ENCODE measurements at regions not wholly inside any gene's neighbourhood (a gene's known extent, or its start where the extent isn't known, plus 50 kb on each side); places are given as distances from the start of the nearest gene placed in this dataset.

DNA sequence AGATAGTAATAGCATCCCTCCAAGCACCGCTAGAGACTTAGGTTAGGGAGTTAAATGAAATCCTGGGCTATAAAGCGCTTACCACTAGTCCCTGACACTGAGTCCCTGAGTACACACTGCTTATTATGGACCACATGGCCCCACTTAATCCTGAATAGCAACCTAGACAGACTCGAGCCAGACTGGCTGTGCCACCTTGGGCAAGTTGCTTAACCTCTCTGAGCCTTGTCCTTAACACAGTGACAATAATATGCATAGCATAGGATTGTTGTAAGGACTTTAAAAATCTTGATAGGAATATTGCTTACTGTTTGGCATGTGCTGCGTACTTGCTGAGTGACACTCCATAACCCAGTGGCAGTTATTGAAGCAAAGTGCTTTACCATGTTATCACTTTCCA lies 125.6 kb upstream of the SASH1 start:
- Mint-ChIP-seq H3K4me1 (peaks cover 5% of the 10 kb centered on the region), H3K9me3 (no peaks in the 10 kb centered on the region), H3K4me3 (no peak overlapping the region), H3K27me3 (ENCODE audit: low read depth) (peaks cover 3% of the 10 kb centered on the region), H3K27ac (no peak overlapping the region), H3K36me3 (ENCODE audit: low read depth) (no peaks in the 10 kb centered on the region)
- TF ChIP-seq, protein P1, sequence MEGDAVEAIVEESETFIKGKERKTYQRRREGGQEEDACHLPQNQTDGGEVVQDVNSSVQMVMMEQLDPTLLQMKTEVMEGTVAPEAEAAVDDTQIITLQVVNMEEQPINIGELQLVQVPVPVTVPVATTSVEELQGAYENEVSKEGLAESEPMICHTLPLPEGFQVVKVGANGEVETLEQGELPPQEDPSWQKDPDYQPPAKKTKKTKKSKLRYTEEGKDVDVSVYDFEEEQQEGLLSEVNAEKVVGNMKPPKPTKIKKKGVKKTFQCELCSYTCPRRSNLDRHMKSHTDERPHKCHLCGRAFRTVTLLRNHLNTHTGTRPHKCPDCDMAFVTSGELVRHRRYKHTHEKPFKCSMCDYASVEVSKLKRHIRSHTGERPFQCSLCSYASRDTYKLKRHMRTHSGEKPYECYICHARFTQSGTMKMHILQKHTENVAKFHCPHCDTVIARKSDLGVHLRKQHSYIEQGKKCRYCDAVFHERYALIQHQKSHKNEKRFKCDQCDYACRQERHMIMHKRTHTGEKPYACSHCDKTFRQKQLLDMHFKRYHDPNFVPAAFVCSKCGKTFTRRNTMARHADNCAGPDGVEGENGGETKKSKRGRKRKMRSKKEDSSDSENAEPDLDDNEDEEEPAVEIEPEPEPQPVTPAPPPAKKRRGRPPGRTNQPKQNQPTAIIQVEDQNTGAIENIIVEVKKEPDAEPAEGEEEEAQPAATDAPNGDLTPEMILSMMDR (IDR thresholded peaks at IDR 0.05; ENCODE audit: unreplicated experiment in 3 of 3) = no peak

DNA sequence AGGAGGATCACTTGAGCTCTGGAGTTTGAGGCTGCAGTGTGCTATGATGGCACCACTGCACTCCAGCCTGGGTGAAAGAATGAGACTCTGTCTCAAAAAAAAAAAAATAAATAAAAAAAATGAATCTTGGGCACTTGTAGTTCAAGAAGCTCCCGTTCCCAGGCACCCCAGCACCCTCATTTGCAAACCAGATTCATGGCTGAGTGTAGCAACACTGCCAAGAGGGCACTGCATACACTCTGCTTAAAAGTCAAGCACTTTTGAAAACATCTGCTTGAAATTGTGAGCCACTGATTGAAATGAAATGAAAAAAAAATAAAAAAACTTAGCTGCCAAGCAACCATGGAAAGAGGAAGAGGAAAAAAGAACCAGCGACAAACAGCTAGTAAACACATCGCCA lies 124.7 kb upstream of the SASH1 start:
- no peak overlapping the region for H3K4me3 Mint-ChIP-seq
- TF ChIP-seq, protein P1 (IDR thresholded peaks at IDR 0.05; ENCODE audit: unreplicated experiment in 3 of 3) = no peak
- peaks cover 3% of the 10 kb centered on the region for H3K27me3 Mint-ChIP-seq (ENCODE audit: low read depth)
- H3K4me1 Mint-ChIP-seq = peaks cover 5% of the 10 kb centered on the region
- no peaks in the 10 kb centered on the region for H3K36me3 Mint-ChIP-seq (ENCODE audit: low read depth)
- H3K27ac Mint-ChIP-seq = no peak overlapping the region
- H3K9me3 Mint-ChIP-seq = no peaks in the 10 kb centered on the region

DNA sequence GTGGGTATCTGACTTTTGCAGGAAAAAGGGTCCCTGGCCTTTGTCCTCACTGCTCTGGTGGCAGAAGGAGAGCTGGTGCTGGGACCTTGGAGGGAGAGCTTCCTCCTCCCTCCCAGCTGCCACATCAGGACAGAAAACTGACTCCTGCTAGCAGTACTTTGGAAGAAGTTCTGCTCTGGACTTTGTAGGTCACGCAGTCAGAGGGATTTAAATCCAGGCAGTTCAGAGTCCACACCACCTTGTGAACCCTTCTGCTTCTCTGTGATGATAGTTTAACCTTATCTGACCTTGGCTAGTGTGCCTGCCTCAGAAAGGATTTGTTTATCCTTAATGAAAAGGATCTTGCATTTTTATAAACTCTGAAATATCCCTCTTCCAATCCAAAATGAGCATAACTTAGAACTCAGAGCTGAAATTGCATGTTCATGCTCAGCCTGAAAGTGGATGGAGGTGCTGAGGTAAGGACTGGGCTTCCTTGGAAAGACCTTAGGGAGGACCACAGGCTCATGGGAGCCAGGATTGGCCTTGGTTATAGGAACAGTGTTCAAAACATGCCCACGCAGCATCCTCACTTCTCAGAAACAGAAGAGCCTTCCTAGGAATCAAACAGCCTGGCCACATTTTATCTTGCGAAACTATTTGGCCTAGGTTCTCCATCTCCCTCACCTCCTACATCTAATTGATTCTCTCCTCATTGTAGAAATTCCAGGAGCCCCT lies 123.9 kb upstream of the SASH1 start:
- Mint-ChIP-seq H3K36me3 (ENCODE audit: low read depth) (no peaks in the 10 kb centered on the region), H3K27ac (no peak overlapping the region), H3K9me3 (no peaks in the 10 kb centered on the region), H3K27me3 (ENCODE audit: low read depth) (peaks cover 3% of the 10 kb centered on the region), H3K4me3 (no peak overlapping the region), H3K4me1 (peaks cover 5% of the 10 kb centered on the region)
- TF ChIP-seq, protein P1 (IDR thresholded peaks at IDR 0.05; ENCODE audit: unreplicated experiment in 3 of 3) = no peak

DNA sequence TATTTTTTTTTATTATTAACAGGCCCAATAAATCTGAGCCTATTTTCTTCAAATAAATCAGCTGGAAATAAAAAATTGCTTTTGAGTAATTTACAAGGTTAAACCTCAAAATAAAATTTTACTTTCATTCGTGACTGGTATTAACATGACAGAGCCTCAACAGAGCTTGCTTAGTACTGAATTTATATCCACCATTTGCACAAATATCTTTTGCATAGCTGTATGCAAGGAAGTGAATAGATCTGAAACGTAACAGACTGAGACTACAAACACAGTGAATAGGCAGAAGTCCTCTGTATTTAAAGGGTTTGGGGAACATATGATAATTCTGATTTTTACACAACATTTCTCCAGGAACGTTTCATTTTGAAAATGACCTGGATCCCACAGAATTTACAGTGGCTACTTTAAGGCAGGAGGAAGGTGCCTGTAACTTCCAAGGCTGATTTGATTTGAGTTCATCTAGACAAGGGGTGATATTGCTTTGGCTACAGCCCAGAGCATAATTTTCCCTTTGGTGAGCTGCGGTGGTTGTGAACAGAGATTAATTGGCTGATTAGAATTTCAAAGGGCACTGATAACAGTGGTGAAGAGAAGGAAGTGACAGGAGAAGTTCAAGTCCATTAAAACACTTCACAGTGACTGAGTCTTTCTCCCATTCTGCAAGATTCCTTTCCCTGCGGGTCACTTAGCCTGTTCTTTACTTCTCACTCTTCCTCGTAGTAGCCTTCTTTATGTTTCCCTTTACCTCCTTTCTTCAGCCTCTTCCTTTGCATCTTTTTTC lies 121.2 kb upstream of the SASH1 start:
- TF ChIP-seq, protein P1 (IDR thresholded peaks at IDR 0.05; ENCODE audit: unreplicated experiment in 3 of 3) = no peak
- H3K9me3 Mint-ChIP-seq = no peaks in the 10 kb centered on the region
- H3K4me1 Mint-ChIP-seq = no peaks in the 10 kb centered on the region
- H3K4me3 Mint-ChIP-seq = no peak overlapping the region
- no peaks in the 10 kb centered on the region for H3K36me3 Mint-ChIP-seq (ENCODE audit: low read depth)
- no peak overlapping the region for H3K27ac Mint-ChIP-seq
- H3K27me3 Mint-ChIP-seq (ENCODE audit: low read depth) = peaks cover 3% of the 10 kb centered on the region

DNA sequence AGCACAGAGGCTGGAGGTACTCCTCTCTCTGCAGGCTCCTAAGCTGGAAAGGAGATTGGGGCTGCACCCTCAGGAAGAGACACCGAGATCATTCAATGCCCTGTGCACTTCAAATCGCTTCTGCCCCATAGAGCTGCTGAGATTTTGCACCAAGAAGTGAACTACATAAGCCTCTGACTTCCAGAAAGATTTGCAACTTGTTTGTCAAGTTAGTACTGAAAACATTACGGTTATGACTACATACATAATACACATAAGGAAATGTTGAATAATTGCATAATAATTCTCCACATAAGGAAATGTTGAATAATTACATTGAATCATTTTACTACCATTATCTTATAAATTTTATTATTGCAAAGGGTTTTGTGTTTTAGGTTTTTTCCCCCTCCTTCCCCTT lies 120.3 kb upstream of the SASH1 start:
- no peaks in the 10 kb centered on the region for H3K4me1 Mint-ChIP-seq
- no peaks in the 10 kb centered on the region for H3K36me3 Mint-ChIP-seq (ENCODE audit: low read depth)
- no peak overlapping the region for H3K27ac Mint-ChIP-seq
- H3K4me3 Mint-ChIP-seq = no peak overlapping the region
- H3K9me3 Mint-ChIP-seq = no peaks in the 10 kb centered on the region
- peaks cover 3% of the 10 kb centered on the region for H3K27me3 Mint-ChIP-seq (ENCODE audit: low read depth)
- TF ChIP-seq, protein P1 (IDR thresholded peaks at IDR 0.05; ENCODE audit: unreplicated experiment in 3 of 3) = no peak
